ENCODE measurements at regions not wholly inside any gene's neighbourhood (a gene's known extent, or its start where the extent isn't known, plus 50 kb on each side); places are given as distances from the start of the nearest gene placed in this dataset.
"Not testable (repeated sequence)": the region's sequence is repeated elsewhere in the genome, so short reads cannot be mapped to it uniquely, and the experiment has no call there.

DNA sequence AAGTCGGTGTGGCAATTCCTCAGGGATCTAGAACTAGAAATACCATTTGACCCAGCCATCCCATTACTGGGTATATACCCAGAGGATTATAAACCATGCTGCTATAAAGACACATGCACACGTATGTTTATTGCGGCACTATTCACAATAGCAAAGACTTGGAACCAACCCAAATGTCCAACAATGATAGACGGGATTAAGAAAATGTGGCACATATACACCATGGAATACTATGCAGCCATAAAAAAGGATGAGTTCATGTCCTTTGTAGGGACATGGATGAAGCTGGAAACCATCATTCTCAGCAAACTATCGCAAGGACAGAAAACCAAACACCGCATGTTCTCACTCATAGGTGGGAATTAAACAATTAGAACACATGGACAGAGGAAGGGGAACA is 80.6 kb upstream of the ST3GAL5 start:
- not testable (repeated sequence) for DNase-seq

DNA sequence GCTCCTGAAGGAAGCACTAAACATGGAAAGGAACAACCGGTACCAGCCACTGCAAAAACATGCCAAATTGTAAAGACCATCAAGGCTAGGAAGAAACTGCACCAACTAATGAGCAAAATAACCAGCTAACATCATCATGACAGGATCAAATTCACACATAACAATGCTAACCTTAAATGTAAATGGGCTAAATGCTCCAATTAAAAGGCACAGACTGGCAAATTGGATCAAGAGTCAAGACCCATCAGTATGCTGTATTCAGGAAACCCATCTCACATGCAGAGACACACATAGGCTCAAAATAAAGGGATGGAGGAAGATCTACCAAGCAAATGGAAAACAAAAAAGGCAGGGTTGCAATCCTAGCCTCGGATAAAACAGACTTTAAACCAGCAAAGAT is 77.0 kb upstream of the ST3GAL5 start:
- not testable (repeated sequence) for DNase-seq

DNA sequence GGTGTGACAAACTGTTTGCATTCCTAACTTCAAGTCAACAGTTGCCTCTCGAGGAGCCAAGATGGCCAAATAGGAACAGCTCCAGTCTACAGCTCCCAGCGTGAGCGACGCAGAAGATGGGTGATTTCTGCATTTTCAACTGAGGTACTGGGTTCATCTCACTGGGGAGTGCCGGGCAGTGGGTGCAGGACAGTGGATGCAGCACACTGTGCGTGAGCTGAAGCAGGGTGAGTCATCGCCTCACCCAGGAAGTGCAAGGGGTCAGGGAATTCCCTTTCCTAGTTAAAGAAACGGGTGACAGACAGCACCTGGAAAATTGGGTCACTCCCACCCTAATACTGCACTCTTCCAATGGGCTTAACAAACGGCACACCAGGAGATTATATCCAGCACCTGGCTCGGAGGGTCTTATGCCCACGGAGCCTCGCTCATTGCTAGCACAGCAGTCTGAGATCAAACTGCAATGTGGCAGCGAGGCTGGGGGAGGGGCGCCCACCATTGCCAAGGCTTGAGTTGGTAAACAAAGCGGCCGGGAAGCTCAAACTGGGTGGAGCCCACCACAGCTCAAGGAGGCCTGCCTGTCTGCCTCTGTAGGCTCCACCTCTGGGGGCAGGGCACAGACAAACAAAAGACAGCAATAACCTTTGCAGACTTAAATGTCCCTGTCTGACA is 75.1 kb upstream of the ST3GAL5 start:
- peak; percentile 9 for DNase-seq

DNA sequence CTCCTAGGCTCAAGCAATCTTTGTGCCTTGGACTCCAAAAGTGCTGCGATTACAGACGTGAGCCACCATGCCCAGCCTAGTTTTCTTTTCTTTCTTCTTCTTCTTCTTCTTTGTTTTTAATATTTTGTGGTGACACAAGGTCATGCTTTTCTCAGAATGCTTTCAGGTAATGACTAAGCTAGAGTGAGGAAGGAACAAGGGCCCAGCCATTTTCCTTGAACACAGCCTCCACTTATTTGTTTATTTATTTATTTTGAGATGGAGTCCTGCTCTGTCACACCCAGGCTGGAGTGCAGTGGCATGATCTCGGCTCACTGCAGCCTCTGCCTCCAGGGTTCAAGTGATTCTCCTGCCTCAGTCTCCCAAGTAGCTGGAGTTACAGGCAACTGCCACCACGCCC is 74.3 kb upstream of the ST3GAL5 start:
- DNase-seq: no peak

DNA sequence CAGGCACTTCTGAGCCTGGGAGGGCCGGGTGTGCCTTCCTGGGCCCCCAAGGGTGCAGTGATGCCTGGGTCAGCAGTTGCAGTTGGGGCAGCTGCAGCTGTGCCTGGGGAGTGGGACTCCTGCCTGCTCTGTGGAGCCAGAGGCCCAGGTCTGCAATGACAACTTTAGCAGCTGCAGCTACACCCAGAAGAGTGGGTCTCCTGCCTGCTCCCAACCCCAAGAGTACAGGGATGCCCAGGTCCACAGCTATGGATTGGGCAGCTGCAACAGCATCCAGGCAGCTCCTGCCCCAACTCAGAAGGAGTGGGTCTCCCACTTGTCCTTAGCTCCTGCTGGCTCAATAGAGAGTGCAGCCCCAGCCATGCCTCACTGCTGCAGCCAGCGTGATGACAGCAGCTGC is 73.0 kb upstream of the ST3GAL5 start:
- peak; percentile 34 for DNase-seq

DNA sequence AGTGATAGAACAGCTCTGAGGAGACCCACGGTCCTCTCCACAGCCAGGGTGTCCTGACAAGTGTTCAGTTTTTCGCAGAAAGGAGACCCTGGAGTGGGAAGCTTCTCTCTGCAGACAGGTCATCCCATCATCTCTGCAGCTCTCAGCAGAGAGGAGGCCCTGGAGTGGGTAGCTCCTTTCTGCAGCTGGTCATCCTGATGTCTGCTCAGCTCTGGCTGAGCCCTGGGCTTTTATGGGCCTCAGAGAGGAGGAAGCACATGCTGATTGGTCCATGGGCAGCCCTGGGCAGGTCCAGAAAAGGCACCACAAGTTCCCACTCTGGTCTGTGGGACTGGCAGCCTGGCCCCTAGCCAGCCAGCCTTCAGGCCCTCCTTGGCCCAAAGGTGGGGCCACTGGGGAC is 72.3 kb upstream of the ST3GAL5 start:
- DNase-seq: peak; percentile 39

DNA sequence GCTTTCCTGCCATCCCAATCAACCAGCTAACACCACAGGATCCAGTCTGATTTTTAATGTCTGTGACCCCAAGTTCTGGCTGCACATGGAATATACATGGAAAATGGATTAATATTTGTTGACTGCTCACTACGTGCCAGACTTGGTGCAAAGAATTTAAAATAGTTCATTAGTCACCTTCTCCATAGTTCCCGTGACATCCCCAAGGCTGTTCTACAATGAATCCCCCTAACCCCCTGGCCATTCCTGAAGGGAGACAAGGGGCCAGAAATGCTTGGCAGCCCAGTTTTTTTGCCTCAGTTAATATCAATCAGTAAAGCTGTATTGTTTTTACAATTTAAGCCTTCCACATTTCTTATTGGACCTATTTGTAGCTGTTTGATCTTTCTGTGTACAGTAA is 71.0 kb upstream of the ST3GAL5 start:
- DNase-seq: no peak

DNA sequence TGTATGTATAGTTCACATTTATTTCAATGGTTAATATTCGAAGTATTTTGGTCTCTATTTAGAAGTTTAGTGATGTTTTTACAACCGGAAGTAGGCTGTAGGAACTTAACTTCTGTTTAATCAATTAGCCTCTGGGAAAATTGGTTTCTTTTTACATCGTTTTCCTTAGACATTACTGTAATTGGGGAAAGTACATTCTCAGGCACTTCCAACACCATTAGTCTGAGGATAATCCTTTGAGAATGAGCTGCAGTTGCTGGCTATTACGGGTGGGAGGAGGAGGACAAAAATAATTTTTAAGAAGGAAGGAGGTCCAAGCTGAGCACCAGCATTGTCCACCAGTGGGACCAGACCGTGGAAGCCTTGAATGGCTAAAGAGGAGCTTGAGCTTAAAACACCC is 70.4 kb upstream of the ST3GAL5 start:
- peak; percentile 25 for DNase-seq

DNA sequence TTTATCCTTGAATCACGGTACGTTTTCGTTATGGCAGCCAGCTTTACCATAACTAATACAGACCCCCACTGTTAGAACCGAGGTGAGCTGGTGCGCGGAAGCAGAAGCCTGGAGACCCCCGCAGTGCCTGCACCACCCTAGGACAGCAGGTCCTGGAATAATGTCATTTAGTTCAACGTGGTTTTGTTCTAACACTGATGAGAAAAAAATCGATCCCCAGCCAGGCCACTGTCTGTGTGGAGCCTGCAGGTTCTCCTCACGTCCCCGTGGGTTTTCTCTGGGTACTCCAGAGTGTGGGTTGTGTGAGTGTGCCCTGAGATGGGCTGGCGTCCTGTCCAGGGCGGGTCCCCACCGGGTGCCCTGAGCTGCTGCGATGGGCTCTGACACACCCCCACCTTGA is 69.9 kb upstream of the ST3GAL5 start:
- peak; percentile 22 for DNase-seq

DNA sequence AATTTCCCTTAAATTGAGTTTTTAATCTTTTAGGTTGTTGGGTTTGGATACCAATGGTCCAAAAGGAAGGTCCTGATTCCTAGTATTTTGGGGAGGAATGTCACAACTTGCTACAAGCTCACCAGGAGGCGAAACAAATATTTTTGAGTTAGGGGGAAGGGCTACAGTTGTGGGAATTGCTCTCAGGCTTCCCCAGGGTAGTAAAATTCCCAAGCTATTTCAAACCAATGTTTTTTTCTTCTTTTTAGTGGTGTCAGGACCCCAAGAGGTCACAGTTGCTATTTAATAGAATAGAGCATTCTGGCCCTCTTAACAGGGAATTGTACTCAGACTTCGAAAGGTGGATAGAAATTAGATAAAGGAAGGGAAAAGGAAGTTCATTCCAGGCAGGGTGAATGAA is 68.5 kb upstream of the ST3GAL5 start:
- no peak for DNase-seq

DNA sequence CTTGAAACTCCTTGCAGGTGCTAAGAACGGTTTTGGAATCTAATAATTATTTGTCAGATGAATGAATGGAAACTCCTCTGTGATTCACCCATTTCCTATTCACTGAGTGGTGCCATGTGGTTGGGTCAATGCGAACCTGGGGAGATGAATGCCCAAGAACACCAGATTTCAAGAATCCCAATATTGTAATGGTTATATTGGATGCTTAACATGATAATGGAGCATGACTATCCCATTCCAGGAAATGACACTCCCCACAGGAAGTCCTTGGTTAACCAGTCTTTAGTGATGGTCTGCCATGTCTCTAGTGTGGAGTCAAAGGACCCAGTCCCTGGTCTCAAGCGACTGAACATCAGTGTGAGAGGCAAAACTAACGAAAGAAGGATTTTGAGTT is 67.9 kb upstream of the ST3GAL5 start:
- peak; percentile 24 for DNase-seq

DNA sequence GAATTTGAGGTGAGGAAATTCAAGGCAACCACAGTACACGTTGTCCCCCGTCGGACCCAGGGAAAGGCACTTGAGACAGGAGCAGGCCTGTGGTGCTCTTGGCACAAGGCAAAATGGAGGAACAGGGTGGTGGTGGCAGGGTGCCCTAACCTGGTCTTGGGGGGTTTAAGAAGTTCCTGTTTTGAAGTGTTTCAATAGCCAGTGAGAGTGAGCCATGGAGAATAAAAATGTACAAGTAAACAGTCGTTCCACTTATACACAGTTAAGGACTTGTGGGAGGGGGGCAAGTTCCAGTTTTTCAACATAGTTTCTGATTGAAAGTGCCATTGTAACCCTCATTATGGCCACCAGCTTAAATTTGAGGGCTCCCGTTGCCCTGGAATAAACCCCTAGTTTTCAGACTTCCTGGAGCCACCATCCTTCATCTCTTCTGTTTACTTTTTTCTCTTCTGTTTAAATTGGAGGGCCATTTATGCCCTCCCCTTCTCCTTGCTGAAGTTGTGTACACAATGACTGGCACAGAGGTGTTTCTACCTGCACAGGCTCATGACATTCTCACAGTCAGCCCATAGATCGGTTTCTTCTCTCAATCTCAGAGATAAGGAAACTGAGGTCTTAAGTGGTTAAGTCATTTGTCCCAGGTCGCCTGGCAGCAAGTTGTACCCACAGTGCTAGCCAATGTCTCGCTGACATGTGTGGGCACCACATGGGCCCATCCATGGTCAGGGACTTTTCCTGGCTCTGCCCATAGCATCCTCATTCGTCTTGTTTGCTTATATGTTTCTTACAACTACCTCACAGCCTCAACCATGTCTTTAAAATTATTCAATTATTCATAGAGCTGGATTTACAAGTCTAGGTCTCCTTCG is 66.0 kb upstream of the ST3GAL5 start:
- DNase-seq: peak; percentile 32

DNA sequence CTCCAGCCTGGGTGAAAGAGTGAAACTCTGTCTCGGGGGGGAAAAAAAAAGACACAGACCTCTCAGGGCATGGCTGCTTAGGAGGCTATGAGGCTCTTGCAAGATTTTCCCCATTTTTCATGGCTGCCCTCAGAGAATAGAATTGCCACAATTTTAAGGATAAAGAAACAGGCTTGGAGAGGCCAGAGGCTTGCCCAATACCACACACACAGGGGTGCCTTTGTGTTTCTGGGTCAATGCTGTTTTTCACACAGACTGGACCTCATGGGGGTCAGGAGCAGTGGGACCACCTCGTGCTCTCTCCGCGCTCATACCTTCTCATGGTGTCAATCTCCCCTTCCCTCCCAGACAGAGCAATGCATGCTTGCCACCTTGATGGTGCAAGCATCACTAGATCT is 65.4 kb upstream of the ST3GAL5 start:
- DNase-seq: no peak

DNA sequence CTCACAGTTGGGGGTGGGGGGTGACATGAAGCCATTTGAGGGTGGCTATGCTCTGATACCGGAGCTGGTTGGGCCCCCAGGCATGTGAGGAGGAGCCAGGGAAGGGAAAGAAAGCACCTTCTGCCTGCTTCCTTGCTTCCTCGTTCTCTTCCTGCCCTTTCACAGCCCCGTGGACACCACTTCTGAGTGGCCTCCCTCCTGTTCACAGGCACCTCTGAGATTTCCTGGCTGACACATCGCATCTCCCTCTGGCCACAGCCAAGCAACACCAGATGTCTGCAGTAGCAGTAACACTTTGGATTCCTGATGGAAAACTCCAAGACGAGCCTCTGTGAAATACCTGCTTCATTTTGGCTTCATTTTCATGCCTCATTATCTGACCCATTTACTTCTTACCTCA is 64.7 kb upstream of the ST3GAL5 start:
- peak; percentile 68 for DNase-seq

DNA sequence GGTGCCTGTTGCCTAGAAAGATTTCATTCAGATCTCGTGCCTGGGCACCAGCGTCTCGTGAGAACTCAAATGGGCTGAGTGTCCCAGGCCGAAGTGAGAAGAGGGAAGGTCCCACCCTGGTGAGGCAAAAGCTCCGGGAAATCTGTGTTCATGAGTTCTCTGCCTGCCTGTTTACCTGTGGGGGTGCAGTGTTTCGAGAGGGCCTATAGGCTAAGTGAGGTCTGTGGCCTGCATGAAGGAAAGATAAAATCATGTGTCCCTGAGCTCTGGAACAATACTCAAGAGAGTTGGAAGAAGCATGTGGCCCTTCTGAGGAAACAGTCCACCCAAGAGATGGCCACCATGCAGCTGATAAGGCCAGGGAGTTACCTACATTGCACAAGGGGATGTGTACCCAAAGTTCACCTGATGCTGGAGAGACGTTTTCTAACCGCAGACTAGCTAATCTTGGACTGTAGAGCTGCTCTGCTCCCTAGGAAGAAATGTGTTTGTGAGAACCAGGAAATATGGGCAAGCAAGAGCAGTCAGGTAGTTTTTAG is 63.5 kb upstream of the ST3GAL5 start:
- peak; percentile 32 for DNase-seq

DNA sequence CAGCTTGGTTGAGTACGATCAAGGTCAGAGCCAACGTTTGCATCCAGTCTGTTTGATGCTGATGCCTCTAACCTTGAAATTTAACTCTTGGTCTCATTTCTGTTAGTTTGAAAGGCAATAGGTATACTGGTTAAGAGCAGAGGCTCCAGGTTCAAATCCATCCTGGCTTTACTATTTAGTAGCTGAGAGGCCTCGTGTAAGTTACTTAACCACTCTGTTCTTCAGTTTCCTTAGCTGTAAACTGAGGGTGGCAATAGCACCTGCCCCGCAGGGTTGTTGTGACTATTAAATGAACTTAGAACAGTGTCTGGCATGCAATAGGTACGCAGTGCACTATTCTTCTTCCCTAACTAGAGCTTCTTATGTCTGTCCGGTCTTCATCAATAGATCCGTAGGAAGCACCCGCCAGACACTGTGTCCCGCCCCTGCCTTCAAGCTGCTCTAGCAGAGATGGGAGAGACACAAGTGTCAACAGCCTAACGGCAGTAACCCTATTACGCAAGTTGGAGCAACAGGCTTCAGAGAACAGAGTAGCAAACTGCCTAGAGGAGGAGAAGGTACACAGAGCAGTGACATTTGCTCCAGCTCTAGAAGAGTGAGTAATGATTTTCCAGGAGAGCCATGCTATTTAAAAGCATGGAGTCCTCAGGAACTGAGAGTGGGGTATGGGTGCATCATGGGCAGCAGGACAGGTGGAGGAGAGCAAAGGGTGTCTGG is 62.7 kb upstream of the ST3GAL5 start:
- peak; percentile 33 for DNase-seq

DNA sequence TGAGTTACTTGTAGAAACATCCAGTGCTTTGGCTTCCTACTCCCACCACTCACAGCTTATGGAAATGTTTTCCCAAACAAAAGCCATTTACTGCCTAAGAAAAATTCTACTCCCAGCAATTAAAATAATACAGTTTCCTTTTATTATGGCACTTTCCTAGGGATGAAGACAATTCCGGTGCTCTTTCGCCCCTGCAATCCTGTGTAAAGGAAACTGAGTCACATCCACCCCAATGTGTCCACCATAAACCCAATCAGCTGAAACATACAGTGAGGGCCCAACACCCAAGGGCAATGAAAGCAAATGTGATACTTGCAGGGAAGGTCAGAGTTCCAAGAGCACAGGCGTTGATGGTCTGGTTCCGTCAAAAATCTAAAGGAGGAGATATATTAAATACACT is 62.0 kb upstream of the ST3GAL5 start:
- DNase-seq: peak; percentile 15

DNA sequence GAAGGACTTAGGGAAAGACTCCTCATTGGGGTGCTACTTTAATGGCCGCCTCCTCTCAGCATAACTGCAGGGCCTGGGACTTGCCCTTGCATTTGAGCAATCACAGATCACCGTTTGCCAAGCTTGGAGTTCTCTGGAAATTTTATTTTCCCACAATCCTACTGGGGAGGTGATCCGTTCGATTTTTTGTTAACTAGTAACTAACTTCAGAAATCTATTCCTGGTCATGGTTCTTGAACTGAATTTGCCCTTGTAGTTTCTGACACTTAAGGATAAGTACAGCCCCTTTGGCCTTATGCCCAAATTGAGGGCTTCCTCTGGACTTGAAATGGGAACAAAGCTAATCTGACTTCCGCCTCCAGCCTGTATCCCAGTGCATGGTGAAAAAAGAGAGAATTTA is 60.5 kb upstream of the ST3GAL5 start:
- DNase-seq: no peak

DNA sequence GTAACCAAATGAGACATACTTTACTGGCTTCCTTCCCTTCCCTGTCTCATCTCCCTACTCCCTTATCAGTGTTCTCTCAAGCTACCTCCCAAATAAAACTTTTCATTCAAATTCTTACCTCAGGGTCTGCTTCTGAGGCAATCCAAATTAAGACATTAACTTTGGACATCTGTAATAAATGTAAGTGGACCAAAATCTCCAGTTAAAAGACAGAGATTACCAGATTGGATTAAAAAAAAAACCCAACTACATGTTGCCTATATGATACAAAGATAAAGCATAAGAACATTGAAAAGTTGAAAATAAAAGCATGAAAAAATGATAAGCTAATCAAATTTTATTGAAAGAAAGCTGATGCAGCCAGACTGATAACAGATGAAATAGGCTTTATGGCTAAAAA is 58.8 kb upstream of the ST3GAL5 start:
- no peak for DNase-seq

DNA sequence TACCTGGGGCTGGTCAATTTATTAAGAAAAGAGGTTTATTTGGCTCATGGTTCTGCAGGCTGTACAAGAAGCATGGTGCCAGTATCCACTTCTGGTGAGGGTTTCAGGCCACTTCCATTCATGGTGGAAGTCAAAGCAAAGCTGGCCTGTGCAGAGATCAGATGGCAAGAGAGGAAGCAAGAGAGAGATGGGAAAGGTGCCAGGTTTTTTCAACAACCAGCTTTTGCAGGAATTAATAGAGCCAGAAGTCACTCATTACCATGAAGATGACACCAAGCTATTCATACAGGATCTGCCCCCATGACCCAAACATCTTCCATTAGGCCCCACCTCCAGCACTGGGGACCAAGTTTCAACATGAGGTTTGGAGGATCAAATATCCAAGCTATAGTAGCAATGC is 56.8 kb upstream of the ST3GAL5 start:
- DNase-seq: no peak

DNA sequence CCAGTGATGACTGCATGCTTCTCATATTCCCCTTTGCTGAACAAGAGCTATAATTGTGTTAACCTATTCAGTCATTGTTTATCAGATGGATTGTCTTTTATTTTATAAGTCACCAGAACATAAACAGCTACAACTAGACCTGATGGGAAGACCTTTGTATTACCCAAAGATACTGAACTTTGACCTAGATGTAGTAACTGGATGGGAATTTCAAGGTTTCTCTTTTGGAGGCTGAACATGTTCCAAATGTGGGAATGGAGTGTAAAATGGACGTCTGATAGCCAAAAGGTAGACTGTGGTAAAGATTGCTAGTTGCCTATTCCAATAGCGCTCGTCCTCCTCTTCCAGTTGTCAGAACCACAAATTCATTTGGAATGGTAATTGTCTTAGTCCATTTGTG is 56.4 kb upstream of the ST3GAL5 start:
- no peak for DNase-seq

DNA sequence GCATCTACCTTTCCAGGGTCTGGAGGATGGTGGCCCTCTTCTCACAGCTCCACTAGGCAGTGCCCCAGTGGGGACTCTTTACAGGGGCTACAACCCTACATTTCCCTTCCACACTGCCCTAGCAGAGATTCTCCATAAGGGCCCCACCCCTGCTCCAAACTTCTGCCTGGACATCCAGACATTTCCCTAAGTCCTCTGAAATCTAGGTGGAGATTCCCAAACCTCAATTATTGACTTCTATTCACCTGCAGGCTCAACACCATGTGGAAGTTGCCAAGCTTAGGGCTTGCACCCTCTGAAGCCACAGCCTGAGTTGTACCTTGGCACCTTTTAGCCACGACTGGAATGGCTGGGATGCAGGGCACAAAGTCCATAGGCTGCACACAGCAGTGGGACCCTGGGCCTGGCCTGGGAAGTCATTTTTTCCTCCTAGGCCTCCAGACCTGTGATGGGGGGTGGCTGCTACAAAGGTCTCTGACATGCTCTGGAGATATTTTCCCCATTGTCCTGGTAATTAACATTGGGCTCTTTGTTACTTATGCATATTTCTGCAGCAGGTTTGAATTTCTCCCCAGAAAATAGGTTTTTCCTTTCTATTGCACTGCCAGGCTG is 53.7 kb upstream of the ST3GAL5 start:
- no peak for DNase-seq

DNA sequence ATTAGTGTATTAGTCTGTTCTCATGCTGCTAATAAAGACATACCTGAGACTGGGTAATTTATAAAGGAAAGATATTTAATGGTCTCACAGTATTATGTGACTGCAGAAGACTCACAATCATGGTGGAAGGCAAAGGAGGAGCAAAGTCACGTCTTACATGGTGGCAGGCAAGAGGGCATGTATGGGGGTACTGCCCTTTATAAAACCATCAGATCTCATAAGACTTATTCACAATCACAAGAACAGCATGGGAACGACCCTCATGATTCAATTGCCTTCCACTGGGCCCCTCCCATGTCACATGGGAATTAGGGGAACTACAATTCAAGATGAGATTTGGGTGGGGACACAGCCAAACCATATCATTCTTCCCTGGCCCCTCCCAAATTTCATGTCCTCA is 52.7 kb upstream of the ST3GAL5 start:
- not testable (repeated sequence) for DNase-seq
